GM18502 (cell line): ENCODE measurements at regions not wholly inside any gene's neighbourhood (a gene's known extent, or its start where the extent isn't known, plus 50 kb on each side); places are given as distances from the start of the nearest gene placed in this dataset.

Experiments used
- ATAC-seq: cut with Tn5 transposase; IDR thresholded peaks from one replicate; pipeline ENCODE4 v1.9.1; 2021; ENCODE audit warnings: mild to moderate bottlenecking; ENCODE audit not compliant: unreplicated experiment, poor library complexity

- no peak for ATAC-seq
These were observed 248.5 kb downstream of the TMEM182 start for GRCh38 chr2:103010306-103010705.

GRCh38 chr2:103010751-103011150 lies 248.9 kb downstream of the TMEM182 start:
- ATAC-seq: no peak

GRCh38 chr2:103012590-103012989 lies 250.8 kb downstream of the TMEM182 start:
- ATAC-seq: no peak

GRCh38 chr2:103025056-103025455 lies 263.2 kb downstream of the TMEM182 start:
- no peak for ATAC-seq

GRCh38 chr2:103028181-103028580 lies 266.4 kb downstream of the TMEM182 start:
- no peak for ATAC-seq
